SHP77 (cell line): ENCODE measurements at regions not wholly inside any gene's neighbourhood (a gene's known extent, or its start where the extent isn't known, plus 50 kb on each side); places are given as distances from the start of the nearest gene placed in this dataset.

Experiments used
- DNase-seq, 2 experiments: peaks; one replicate each; lab custom pipeline; 2025; lab: John Stamatoyannopoulos, UW

GRCh38 chr5:89989776-89990175 lies 419.8 kb downstream of the CETN3 start:
- no peak for DNase-seq

GRCh38 chr5:89988998-89989655 lies 420.4 kb downstream of the CETN3 start:
- DNase-seq: no peak

GRCh38 chr5:89988129-89988810 lies 421.3 kb downstream of the CETN3 start:
- DNase-seq: no peak

GRCh38 chr5:89983216-89983615 lies 426.3 kb downstream of the CETN3 start:
- DNase-seq: no peak

GRCh38 chr5:89981878-89982773 lies 427.4 kb downstream of the CETN3 start:
- DNase-seq: peak in 1 of 2 experiments; percentile 1

GRCh38 chr5:89981021-89981420 lies 428.5 kb downstream of the CETN3 start:
- DNase-seq: no peak

- DNase-seq: no peak
These were observed 436.0 kb downstream of the CETN3 start for GRCh38 chr5:89973516-89973915.

- DNase-seq: no peak
These were observed 436.7 kb downstream of the CETN3 start for GRCh38 chr5:89972901-89973300.

GRCh38 chr5:89968958-89969381 lies 440.6 kb downstream of the CETN3 start:
- no peak for DNase-seq

- DNase-seq: no peak
These were observed 441.6 kb downstream of the CETN3 start for GRCh38 chr5:89967771-89968444.

- no peak for DNase-seq
These were observed 452.7 kb downstream of the CETN3 start for GRCh38 chr5:89956838-89957237.

GRCh38 chr5:89954916-89955315 lies 454.6 kb downstream of the CETN3 start:
- no peak for DNase-seq

- DNase-seq: no peak
These were observed 457.7 kb downstream of the CETN3 start for GRCh38 chr5:89951876-89952275.

GRCh38 chr5:89950234-89950633 lies 459.3 kb downstream of the CETN3 start:
- DNase-seq: no peak

- no peak for DNase-seq
These were observed 460.6 kb downstream of the CETN3 start for GRCh38 chr5:89948977-89949376.

- DNase-seq: no peak
These were observed 462.6 kb downstream of the CETN3 start for GRCh38 chr5:89946916-89947315.

GRCh38 chr5:89946508-89946907 lies 463.0 kb downstream of the CETN3 start:
- DNase-seq: no peak

GRCh38 chr5:89942171-89942570 lies 467.4 kb downstream of the CETN3 start:
- DNase-seq: no peak

GRCh38 chr5:89936576-89936975 lies 473.0 kb downstream of the CETN3 start:
- no peak for DNase-seq

GRCh38 chr5:89934069-89934468 lies 475.5 kb downstream of the CETN3 start:
- no peak for DNase-seq

GRCh38 chr5:89932771-89933181 lies 476.8 kb downstream of the CETN3 start:
- DNase-seq: no peak
